ENCODE measurements at regions not wholly inside any gene's neighbourhood (a gene's known extent, or its start where the extent isn't known, plus 50 kb on each side); places are given as distances from the start of the nearest gene placed in this dataset.

GRCh38 chr5:17763301-17763700 is 129.0 kb downstream of the TAF11L14 start:
- TF ChIP-seq EP300 (IDR thresholded peaks at IDR 0.05), result no peak
- no peak for TF ChIP-seq CTCF (IDR thresholded peaks at IDR 0.05)
- TF ChIP-seq POLR2A (IDR thresholded peaks at IDR 0.05), result no peak
